Kidney glomerular epithelial cell (primary cell): ENCODE measurements at regions not wholly inside any gene's neighbourhood (a gene's known extent, or its start where the extent isn't known, plus 50 kb on each side); places are given as distances from the start of the nearest gene placed in this dataset.
A peak's percentile ranks its signal among the peaks of the same experiment; 100 is the strongest.
"Not testable (repeated sequence)": the region's sequence is repeated elsewhere in the genome, so short reads cannot be mapped to it uniquely, and the experiment has no call there.

Experiments
- DNase-seq: peaks from one replicate; lab custom pipeline; 2025; lab: John Stamatoyannopoulos, UW

DNA sequence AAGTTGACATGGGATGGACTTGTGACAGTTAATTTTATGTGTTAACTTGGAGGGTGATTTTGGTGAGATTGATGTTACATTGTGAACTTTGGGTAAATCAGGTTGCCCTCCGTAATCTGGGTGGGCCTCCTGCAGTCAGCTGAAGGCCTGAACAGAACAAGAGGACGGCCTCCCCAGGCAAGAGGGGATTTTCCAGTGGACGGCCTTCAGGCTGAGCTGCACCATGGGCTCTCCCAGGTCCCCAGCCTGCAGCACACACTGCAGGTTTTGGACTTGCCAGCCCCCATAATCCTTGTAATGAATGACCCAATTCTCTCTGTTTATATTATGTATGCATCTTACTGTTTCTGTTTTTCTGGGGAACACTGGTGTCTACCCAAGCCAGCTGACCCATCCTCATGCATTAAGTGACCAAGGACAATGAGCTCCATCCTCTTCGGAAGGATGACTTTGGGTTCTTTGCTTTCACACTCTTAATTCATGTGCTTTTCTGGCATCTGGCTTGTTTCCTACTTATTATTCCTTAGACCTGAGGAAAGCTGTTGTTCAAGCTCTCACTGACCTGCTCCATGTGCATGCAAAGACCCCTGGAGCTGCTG, 64.2 kb downstream of the DACT2 start:
- DNase-seq = no peak

GRCh38 chr6:168252267-168252666, 67.3 kb downstream of the DACT2 start:
- no peak for DNase-seq

DNA sequence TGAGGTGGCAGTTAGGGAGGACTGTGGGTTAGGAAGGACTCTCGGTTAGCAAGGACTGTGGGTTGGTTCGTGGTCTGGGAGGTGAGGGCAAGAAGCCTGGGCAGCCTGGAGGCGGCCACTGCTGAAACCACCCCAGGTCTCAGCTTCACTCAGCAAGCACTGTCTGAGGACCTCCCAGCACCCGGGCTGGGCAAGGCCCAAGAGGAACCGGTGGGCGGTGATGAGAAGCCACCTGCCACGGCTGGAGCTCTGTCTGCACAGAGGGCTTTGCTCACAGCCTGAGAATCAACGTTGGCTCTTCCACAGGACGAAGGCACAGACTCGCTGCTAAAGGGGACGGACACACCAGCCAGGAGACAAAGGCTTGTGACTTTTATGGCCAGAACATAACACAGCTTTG, 69.3 kb downstream of the DACT2 start:
- DNase-seq = no peak

DNA sequence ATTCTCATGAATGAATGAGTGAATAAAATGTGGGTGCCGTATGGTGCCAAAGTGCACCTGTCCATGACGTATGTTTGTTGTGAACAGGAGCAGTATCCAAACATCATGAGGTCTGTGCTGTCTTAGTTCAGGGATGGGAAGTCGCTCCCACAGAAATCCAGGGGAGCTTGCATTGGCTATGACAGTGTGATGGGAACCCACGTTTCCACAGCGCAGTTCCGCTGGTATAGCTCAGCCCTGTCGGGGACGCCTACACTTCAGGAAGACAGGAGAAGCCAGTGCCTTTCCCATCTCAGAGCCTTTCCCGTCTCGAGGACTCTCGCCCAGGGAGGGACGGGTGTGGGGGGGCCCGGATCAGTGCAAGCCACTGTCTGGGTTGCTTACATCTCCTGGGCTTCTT, 69.8 kb downstream of the DACT2 start:
- no peak for DNase-seq

DNA sequence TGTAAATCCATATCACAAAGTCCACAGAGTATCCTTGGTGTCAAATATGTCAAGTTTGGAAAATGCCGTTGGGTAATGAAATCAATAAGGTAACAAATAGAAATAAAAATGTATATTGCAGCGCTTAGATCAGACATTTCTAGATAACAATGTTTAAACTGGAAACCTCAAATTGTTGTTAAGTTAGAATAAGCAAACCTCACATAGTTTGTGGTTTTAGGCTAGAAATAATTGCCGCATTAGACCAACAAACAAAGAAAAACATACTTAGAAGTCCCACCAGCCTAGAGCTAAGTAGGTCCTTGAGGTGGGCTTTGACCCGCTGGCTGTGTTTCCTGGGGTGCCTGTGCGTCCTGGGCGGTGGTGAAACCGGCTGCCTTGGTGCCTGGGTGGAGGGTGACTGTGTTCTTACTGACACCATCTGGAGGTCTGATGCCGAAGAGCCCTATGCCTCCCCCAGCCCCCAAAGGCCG, 71.4 kb downstream of the DACT2 start:
- DNase-seq = no peak

DNA sequence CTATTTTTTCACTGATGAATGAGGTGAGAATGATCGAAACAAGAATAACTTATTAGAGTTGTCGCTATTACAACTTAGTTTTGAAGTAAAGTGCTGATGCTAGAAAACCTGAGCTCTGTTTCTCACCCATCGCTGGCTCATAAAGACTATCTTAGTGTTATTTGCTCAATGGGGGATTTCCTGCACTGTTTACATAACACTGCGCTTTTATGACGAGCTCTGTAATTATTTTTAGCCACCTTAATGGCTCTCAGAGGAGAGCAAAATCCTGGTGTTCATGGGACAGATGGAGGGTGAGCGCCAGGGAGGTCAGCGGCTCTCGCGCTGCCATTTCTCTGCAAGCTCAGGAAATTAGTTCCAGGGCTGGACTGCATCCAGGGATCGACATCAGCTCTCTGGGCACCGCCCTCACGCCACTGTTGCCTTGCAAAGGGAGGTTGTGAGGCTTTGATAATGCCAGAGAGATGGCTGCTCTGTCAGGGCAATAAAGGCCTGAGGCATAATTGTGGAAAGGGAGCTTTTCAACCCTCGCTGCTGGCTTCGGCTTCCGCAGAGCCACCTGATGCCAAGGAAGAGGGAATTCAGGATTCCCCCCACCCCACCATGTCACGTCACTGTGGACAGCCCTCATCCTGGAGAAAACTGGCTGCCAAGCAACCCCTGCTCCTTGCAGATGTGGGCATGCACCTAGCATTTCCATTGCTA, 72.0 kb downstream of the DACT2 start:
- peak; percentile 51 for DNase-seq

- DNase-seq = no peak
These were observed 74.5 kb downstream of the DACT2 start for GRCh38 chr6:168244961-168245551.

DNA sequence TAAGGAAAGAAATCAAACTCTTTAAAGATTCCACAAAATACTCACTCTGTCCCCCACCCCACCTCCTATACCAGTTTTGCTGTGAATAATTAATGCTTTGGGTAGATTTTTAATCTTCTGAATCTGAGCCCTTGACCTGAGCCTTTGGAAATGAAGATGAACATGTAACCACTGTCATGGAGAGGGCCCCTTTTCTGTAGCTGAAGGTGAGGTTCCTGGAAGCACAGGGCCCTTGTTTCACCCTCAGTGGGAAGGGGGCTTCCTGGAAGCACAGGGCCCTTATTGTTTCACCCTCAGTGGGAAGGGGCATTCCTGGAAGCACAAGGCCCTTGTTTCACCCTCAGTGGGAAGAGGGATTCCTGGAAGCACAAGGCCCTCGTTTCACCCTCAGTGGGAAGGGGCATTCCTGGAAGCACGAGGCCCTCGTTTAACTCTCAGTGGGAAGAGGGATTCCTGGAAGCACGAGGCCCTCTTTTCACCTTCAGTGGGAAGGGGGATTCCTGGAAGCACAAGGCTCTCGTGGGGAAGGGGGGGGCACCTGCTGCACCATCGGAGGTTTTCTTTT, 75.7 kb downstream of the DACT2 start:
- no peak for DNase-seq

- no peak for DNase-seq
These were observed 76.7 kb downstream of the DACT2 start for GRCh38 chr6:168242940-168243225.

GRCh38 chr6:168242111-168242939, 77.3 kb downstream of the DACT2 start:
- no peak for DNase-seq

DNA sequence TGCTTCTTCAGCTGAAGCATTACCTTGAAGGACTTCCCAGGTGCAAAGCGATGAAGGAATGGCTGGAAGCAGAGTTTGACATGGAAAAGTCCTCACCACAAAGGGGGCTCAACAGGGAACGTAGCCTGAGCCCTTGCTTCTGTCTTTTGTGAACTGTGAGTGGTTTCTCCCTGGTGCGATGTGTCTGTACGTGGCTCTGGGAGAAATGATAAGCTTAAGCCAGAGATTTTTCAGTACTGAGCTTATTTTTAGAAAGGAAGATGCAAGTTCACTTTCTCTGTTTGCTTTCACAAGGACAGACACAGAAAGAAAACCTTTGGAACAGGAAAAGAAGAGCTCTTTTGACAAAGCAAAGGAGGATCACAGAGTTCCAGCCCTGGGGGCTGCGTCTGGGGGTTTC, 79.4 kb downstream of the DACT2 start:
- DNase-seq = no peak

DNA sequence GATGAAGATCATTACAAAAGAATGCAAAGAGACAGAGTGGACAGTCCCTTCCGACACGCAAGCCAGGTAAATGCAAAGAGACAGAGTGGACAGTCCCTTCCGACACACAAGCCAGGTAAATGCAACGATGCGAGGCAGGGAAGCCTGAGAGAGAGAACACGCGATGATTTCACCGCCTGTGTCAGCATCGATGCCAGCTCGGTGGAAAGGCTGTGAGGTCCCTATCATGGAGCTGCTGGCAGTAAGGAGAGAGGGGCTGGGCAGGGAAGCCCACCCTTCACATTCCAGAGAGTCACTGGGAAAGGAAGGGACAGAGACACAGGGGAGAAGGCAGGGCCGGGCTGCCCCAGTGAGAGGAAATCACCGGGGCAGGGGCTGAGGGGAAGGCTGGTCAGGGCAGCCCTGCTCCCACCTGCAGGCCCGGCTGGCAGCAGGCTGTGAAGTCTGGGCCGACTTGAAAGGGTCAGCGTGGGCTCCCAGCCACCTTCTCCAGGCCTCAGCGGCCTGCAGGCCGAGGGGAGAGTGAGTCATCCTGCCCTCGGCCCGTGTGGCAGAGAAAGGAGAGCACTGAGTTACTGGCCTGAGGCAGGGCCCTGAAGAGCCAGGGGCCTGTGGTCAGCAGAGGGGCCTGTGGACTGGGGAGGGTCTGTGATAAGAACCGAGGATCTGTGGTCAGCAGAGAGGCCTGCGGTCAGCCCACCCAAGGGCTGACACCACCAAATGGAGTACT, 80.4 kb downstream of the DACT2 start:
- DNase-seq = peak; percentile 45

DNA sequence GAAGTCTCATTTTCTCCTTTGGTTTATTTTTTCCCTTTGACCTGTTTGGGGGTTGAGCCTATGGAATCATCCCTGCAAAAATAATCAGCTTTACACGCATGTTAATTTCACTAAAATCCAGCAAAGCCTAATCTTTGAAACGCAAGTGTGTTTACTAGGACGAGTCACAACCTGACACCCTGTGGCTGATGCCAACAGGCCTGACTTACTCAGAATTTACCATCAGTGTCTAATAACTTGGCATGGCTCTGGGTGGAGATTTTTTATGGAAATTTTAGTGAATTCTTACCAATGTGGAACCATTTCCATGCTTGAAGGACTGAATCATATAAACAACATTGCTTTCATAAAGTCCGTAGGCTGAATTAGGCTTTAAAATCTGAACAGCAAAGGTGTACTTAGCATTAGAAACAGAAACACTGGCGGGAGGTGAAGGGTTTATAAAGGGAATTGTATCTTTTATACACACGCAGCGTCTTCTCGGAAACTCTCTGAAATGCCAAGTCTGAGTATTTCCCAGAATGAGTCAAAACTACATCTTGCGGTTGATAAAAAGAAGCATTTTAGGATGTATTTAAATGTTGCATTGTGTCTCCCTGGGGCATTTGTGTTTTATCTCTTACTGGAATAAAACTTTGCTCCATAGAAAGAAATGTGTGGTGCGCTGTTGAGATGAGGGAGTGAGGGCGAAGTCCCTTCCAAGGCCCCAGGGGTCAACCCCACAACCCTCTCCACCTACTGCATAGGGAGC, 81.2 kb downstream of the DACT2 start:
- no peak for DNase-seq

DNA sequence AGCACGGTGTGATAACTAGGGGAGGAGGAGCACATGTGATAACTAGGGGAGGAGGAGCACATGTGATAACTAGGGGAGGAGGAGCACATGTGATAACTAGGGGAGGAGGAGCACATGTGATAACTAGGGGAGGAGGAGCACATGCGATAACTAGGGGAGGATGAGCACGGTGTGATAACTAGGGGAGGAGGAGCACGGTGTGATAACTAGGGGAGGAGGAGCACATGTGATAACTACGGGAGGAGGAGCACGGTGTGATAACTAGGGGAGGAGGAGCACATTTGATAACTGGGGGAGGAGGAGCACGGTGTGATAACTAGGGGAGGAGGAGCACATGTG, 85.7 kb downstream of the DACT2 start:
- not testable (repeated sequence) for DNase-seq

- DNase-seq = no peak
These were observed 86.3 kb downstream of the DACT2 start for GRCh38 chr6:168232989-168233874.

DNA sequence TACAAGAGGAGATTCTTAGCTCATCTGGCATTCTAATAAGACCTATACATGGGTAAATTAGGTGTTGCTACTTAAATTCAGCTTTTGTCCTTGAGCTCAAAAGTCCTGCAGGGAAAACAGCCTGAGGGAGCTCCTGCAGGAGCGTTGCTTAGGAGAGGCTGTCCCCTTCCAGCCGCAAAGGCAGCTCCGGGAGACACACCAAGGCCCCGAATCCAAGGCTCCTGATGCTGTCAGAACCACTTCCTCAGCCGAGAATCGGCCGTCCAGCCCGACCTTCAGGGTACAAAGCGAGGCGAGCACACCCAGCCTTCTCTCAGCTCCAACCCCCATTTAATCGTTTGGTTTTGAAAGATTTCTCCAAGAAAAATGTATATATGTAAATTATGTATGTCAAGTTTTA, 87.0 kb downstream of the DACT2 start:
- DNase-seq = no peak

GRCh38 chr6:168232062-168232461, 87.5 kb downstream of the DACT2 start:
- no peak for DNase-seq

DNA sequence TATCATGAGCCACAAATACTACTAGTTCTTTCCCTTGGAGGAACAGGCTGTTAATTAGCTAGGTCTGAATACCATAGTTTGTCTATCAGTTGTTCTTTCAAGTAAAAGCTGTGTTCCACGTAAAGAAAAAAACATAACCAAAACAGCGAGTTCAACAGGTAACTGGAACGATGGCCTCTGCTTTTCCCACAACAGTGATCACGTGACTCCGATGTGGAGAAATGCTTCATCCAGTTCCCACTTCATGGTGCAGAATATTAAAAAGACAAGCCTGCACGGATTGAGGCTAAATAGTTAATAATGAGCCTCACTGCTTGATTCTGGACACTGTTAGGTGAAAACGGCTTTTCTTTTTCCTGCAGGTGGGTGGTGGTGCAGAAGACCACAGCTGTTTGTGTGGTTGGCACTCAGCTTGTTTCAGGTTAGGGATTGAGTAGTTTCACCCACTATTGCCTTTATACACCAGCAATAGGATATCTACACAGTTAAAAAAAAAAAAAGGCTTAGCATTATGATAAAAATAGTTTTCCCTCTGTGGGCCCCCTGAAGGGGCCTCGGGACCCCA, 88.1 kb downstream of the DACT2 start:
- DNase-seq = no peak

- DNase-seq = no peak
These were observed 90.2 kb downstream of the DACT2 start for GRCh38 chr6:168229368-168229752.
